Mesodermal cell (in vitro differentiated cells): ENCODE measurements at regions not wholly inside any gene's neighbourhood (a gene's known extent, or its start where the extent isn't known, plus 50 kb on each side); places are given as distances from the start of the nearest gene placed in this dataset.

Experiments used
- H3K27ac ChIP-seq: 2 replicates; pipeline ENCODE4 v1.7.0; 2013; ENCODE audit warnings: mild to moderate bottlenecking, low read depth, low read length, moderate library complexity; ENCODE audit not compliant: severe bottlenecking
- H3K36me3 ChIP-seq: 2 replicates; pipeline ENCODE4 v1.7.1; 2013; ENCODE audit warnings: mild to moderate bottlenecking, low read length, moderate library complexity; ENCODE audit not compliant: control insufficient read depth, insufficient read depth
- H3K4me1 ChIP-seq: one replicate; pipeline ENCODE4 v1.7.1; 2013; ENCODE audit warnings: mild to moderate bottlenecking, low read length; ENCODE audit not compliant: insufficient read depth, control insufficient read depth, poor library complexity, severe bottlenecking
- H3K4me3 ChIP-seq: 2 replicates; pipeline ENCODE4 v1.7.0; 2013; ENCODE audit warnings: low read length, control low read depth, mild to moderate bottlenecking; ENCODE audit not compliant: insufficient read depth, poor library complexity, severe bottlenecking; ENCODE audit errors: extremely low read depth
- H3K9me3 ChIP-seq: 2 replicates; pipeline ENCODE4 v1.7.1; 2013; ENCODE audit warnings: mild to moderate bottlenecking, low read length, moderate library complexity; ENCODE audit not compliant: control insufficient read depth
- WGBS, 2 experiments: methylation state at CpG; one replicate each; pipeline ENCODE4 v1.1.5; 2013; ENCODE audit warnings: missing lambda C conversion rate in 2 of 2; ENCODE audit not compliant: insufficient coverage in 2 of 2; 5-methylcytosine and 5-hydroxymethylcytosine counted together

DNA sequence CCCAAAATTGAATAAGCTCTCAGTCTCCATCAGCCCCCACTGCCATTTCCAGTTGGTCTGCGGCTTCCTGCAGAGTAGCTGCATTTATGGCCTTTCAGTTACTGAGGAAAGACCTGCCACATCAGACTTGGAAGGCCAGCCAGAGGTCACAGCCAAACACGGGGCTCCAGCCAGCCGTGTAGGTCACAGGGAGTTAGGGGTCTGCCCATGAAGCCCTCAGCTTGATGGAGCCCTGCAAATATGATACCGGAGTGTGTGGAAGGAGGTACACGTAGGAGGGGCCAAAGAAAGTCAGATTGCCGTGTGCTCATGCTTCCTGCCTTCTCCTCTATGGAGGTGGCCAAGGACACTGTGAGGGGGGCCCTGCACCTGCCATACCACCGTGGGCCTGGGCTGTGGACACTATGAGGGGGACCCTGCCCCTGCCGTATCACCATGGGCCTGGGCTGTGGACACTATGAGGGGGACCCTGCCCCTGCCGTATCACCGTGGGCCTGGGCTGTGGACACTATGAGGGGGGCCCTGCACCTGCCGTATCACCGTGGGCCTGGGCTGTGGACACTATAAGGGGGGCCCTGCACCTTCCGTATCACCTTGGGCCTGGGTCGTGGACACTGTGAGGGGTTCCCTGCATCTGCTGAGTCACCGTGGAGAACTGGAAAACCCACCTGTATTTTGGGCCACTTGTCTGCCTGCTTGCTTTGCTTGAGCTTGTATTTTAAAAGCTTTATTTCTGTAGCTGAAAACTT is 335.7 kb upstream of the SHH start:
- H3K27ac ChIP-seq, result no peak overlapping the region
- no peak overlapping the region for H3K4me3 ChIP-seq
- H3K36me3 ChIP-seq, result no peaks in the 10 kb centered on the region
- WGBS, 2 experiments, result 87 to 89% methylated on average over 12 to 14 of the region's 15 CpGs
- no peaks in the 10 kb centered on the region for H3K4me1 ChIP-seq
- H3K9me3 ChIP-seq, result no peaks in the 10 kb centered on the region

DNA sequence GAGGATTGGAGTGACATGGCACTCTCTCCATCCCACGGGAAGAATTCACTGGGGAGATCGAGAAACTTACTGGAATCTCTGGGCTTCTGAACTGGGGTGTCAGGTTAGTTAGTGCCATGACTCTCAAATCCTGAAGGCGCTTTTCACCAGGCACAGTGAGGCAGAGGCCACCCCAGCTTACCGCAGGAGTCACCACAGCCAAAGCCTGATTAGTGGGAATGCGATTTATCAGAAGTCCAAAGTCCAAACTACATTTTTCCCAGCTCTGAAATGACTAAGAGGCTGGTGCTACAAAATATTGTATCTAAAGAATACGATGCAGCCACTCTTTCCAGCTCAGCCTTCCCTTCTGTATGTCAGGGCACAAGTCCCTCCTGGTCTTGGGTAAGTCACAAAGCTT is 334.8 kb upstream of the SHH start:
- Histone ChIP-seq H3K36me3 (no peaks in the 10 kb centered on the region), H3K27ac (no peak overlapping the region), H3K9me3 (no peaks in the 10 kb centered on the region), H3K4me1 (no peaks in the 10 kb centered on the region), H3K4me3 (no peak overlapping the region)
- 76 to 86% methylated on average over 4 to 5 of the region's 6 CpGs for WGBS, 2 experiments

DNA sequence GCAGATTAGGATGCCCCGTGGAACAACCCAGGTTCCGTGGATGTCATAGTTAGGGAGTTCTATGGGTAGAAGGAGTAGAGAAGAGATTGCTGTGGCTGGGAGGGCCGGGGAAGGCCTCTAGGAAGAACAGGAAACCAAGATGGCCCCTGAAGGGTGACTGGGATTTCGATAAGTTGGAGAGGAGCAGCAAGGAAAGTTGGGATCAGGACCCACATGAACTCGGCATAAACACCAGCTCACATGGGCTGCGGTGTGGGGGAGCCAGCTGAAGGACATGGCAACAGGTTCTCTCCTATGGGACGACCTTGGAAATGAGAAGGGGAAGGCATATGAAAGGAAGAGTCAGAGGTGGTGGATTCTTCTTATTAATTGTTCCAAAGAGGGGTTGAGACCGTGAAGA is 333.7 kb upstream of the SHH start:
- Histone ChIP-seq H3K4me3 (no peak overlapping the region), H3K27ac (no peak overlapping the region), H3K36me3 (no peaks in the 10 kb centered on the region), H3K4me1 (no peaks in the 10 kb centered on the region), H3K9me3 (no peaks in the 10 kb centered on the region)
- 73 to 78% methylated on average over 7 to 8 of the region's 8 CpGs for WGBS, 2 experiments

DNA sequence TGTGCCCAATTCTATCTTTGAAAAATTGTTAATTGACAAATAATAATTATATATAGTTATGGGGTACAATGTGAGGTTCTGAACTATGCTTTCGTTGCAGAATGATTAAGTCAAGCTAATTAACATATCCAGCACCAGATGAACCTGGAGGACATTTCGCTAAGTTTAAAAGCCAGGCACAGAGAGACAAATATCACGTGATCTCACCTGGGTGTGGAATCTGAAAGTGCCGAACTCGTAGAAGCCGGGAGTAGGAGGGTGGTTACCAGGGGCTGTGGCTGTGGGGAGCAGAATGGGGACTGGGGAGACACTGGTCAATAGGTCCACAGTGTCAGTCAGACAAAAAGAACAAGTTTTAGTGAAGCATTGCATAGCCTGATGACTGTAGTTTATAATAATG is 332.9 kb upstream of the SHH start:
- H3K4me1 ChIP-seq, result no peaks in the 10 kb centered on the region
- no peak overlapping the region for H3K27ac ChIP-seq
- H3K4me3 ChIP-seq, result no peak overlapping the region
- no peaks in the 10 kb centered on the region for H3K9me3 ChIP-seq
- WGBS, 2 experiments, result 88 to 92% methylated on average over 4 to 5 of the region's 6 CpGs
- H3K36me3 ChIP-seq, result no peaks in the 10 kb centered on the region

DNA sequence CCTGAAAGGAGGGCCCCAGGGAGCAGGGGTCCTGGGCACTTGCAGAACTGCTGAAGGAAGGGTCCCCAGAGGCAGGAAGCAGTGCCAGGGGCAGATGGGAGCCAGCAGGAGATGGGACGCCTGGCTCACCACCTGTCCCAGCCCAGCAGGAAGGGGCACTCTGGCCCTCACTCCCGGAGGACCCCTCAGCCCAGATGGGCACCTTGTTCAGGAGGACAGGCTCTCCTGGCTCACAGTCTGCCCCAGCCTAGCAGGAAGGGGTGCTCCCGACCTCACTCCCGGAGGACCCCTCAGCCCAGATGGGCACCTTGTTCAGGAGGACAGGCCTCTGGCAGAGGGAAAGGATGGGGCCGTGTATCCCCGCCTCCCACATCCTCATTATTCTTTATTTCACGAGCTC is 331.4 kb upstream of the SHH start:
- 93 to 94% methylated on average over 2 of the region's 7 CpGs for WGBS, 2 experiments
- no peaks in the 10 kb centered on the region for H3K4me1 ChIP-seq
- no peak overlapping the region for H3K4me3 ChIP-seq
- no peaks in the 10 kb centered on the region for H3K36me3 ChIP-seq
- no peak overlapping the region for H3K27ac ChIP-seq
- no peaks in the 10 kb centered on the region for H3K9me3 ChIP-seq

DNA sequence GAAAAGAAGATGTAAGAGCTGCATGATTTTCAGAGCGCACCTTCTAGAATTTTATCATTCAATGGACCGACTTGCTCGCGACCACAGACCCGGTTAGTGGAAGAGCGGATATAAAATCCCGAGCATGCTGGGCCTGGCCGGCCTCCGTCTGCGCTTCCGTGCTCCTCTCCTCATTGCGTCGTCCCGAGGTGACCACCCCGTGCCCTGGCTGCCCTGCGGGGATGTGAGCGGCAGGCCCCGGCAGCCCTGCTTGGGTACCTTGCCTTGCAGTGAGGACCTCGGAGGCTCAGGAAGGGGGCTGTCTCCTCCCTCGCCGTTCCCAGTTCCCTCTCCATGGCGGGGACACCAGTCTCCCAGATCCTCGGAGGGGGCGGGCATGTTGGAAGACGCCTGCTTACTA is 330.9 kb upstream of the SHH start:
- no peaks in the 10 kb centered on the region for H3K4me1 ChIP-seq
- no peaks in the 10 kb centered on the region for H3K9me3 ChIP-seq
- H3K36me3 ChIP-seq, result no peaks in the 10 kb centered on the region
- H3K27ac ChIP-seq, result no peak overlapping the region
- 95 to 97% methylated on average over 21 to 24 of the region's 25 CpGs for WGBS, 2 experiments
- H3K4me3 ChIP-seq, result no peak overlapping the region

DNA sequence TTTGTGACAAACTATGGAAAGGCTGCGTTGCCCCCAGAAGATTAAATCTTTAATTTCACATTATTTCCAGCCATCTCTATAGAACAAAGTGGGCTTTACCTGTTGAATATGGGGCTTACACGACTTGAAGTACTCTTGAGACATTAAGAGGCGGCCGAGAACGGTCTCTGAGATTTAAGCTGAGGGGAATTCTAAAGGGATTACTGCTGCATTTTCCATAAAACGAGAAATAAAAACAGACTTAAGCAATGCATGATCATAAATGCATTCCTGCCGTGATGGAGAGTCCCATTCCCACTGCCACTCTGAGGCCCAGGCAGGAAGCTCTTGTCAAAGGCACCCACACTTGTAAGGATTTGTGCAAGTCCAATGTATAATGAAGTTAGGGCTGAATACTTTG is 329.7 kb upstream of the SHH start:
- 78 to 82% methylated on average over 2 to 6 of the region's 7 CpGs for WGBS, 2 experiments
- no peaks in the 10 kb centered on the region for H3K36me3 ChIP-seq
- H3K27ac ChIP-seq, result no peak overlapping the region
- H3K4me1 ChIP-seq, result no peaks in the 10 kb centered on the region
- no peaks in the 10 kb centered on the region for H3K9me3 ChIP-seq
- H3K4me3 ChIP-seq, result no peak overlapping the region

DNA sequence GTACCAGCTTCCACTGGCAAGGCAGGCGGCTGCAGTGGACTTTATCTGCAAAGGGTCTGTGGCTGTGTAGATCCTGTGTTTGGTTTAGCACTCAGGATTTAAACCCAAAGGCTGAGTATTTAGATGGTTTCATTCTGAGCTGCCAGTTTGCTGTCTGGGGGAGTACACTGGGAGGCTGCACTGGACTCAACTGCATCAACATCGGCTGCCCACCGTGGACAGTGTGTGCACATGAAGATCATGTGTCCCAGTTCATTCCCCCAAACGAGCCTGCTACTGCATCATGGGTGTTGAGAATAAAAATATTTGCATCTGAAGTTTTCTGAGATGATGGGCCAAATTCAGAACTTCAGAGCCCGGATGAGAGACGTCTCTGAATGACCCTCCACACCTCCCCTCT is 328.6 kb upstream of the SHH start:
- Histone ChIP-seq H3K9me3 (no peaks in the 10 kb centered on the region), H3K36me3 (no peaks in the 10 kb centered on the region), H3K4me3 (no peak overlapping the region), H3K27ac (no peak overlapping the region), H3K4me1 (no peaks in the 10 kb centered on the region)
- 92 to 100% methylated on average over 2 to 3 of the region's 6 CpGs for WGBS, 2 experiments

DNA sequence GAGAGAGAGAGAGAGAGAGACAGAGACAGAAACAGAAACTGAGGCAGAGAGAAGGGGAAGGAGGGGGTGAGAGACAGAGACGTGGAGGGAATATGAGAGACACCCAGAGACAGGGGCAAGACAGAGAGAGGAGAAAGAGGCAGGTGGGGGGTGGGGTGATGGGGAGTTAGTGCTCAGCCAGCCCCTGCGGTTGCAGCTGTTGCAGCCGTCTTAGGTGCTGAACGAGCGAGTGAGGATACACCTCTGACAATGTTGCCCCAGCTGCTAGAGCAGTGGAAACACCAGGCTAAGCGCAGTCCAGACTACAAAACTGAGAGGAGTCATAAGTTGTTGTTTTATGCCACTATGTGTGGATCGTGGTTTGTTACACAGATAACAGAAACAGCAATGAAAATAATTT is 328.2 kb upstream of the SHH start:
- WGBS, 2 experiments, result 59% methylated on average over 6 to 7 of the region's 7 CpGs
- Histone ChIP-seq H3K27ac (no peak overlapping the region), H3K4me1 (no peaks in the 10 kb centered on the region), H3K9me3 (no peaks in the 10 kb centered on the region), H3K4me3 (no peak overlapping the region), H3K36me3 (no peaks in the 10 kb centered on the region)

DNA sequence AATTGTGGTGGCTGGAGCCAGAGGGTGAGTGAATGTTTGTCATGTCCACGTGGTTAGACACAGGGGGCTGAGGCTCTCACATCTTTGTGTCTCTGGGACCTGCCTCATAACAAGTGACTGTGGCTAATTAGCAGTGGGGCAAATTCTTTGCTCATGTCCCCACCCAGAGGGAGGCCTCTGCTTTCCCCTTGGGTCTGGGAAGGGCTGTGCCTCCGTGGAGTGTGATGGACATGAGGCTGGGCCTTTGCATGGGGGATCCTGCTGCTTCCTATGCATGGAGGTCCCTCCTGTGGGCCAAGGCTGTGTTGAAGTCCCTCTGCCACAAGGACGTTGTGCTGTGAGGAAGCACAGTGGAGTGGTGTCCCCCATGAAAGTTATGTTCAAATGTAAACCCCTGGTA is 327.4 kb upstream of the SHH start:
- Histone ChIP-seq H3K4me3 (no peak overlapping the region), H3K4me1 (no peaks in the 10 kb centered on the region), H3K27ac (no peak overlapping the region), H3K36me3 (no peaks in the 10 kb centered on the region), H3K9me3 (no peaks in the 10 kb centered on the region)
- WGBS, 2 experiments, result 76 to 77% methylated on average over 3 of the region's 3 CpGs

DNA sequence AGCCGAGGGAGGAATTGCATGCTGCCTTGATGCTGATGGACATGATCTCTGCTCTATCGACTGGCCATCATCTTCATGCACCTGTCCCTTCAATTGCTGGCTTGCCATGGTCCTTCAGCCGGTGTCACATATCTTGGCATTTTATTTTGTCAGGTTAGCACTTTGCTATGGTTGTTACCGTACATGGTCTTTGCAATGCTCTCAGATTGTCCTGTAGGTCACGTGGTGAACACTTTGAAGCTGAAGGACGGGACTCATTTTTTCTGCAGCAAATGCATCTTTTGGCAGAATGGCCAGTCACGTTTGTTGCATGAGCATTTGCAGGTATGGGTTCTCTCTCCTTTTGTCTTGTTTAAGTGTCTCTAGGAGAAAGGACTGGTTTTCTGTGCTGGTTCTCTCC is 326.8 kb upstream of the SHH start:
- WGBS, 2 experiments, result 90 to 92% methylated on average over 7 of the region's 7 CpGs
- H3K4me3 ChIP-seq, result no peak overlapping the region

More for the DNA sequence above, 326.8 kb upstream of the SHH start:
- no peaks in the 10 kb centered on the region for H3K36me3 ChIP-seq
- no peak overlapping the region for H3K27ac ChIP-seq
- no peaks in the 10 kb centered on the region for H3K4me1 ChIP-seq
- no peaks in the 10 kb centered on the region for H3K9me3 ChIP-seq
